AG09319 (cell line): ENCODE measurements at regions not wholly inside any gene's neighbourhood (a gene's known extent, or its start where the extent isn't known, plus 50 kb on each side); places are given as distances from the start of the nearest gene placed in this dataset.

Experiments used
- DNase-seq: peaks from one replicate; pipeline ENCODE4 v3.0.0-alpha.2; 2010; ENCODE audit warnings: low read depth; ENCODE audit errors: extremely low read depth
- TF ChIP-seq, protein P1 (sequence below): IDR thresholded peaks from 2 replicates; pipeline ENCODE4 v1.5.1; 2011; ENCODE audit warnings: low read depth, mild to moderate bottlenecking, inconsistent platforms, low read length, moderate library complexity

DNA sequence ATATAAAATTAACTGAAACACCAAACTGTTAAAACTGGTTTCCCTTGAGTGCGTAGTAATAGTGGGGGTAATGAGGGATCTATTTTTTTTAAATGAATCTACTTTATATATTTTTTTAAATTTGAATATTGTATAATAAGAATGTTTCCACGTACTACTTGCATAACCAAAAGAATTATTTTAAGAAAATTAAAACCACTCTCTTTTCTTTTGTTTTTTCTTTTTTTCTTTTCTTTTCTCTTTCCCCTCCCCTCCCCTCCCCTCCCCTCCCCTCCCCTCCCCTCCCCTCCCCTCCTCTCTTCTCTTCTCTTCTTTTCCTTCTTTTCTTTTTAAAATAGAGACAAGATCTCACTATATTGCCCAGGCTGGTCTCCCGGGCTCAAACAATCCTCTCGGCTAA, 166.9 kb upstream of the MID1 start:
- TF ChIP-seq, protein P1, sequence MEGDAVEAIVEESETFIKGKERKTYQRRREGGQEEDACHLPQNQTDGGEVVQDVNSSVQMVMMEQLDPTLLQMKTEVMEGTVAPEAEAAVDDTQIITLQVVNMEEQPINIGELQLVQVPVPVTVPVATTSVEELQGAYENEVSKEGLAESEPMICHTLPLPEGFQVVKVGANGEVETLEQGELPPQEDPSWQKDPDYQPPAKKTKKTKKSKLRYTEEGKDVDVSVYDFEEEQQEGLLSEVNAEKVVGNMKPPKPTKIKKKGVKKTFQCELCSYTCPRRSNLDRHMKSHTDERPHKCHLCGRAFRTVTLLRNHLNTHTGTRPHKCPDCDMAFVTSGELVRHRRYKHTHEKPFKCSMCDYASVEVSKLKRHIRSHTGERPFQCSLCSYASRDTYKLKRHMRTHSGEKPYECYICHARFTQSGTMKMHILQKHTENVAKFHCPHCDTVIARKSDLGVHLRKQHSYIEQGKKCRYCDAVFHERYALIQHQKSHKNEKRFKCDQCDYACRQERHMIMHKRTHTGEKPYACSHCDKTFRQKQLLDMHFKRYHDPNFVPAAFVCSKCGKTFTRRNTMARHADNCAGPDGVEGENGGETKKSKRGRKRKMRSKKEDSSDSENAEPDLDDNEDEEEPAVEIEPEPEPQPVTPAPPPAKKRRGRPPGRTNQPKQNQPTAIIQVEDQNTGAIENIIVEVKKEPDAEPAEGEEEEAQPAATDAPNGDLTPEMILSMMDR: no peak
- DNase-seq: no peak

DNA sequence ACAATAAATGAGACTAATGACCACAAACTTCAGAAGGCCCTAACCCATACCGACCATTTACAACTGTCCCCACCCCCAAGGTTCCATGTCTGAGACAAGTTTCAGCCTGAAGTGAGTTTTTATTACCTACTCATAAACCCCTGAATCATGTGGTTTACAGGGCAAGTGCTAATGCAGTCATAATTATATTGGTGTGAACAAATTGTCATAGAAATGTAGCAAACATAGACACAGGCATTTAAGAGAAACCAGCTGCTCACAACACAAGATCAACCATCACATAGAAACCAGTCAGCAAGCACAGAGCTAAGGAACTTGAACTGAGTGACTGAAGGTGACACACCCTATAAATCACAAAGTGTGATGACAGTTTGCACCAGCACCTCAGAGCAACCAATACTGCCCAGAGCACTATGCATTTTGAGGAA, 173.8 kb upstream of the MID1 start:
- DNase-seq: no peak

DNA sequence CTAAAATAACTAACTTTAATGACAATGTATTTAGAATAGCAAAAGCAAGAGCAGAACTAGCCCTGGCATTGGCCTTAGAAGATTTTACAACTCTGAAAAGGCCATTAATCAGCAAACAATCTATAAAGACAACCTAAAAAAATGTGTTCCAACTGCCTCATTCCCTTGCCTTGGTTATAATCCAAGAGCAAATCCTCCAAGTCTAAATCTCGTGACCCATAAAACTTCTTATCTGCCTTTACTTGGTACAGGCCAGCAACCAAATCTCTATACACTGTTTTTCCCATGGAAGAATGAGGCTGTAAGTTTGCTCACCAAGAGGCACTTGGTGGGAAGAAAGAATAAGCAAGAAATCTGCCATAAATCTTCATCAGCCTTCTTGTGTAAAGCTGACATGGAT, 175.3 kb upstream of the MID1 start:
- TF ChIP-seq, protein P1: no peak
- no peak for DNase-seq

More for the DNA sequence above, 173.8 kb upstream of the MID1 start:
- TF ChIP-seq, protein P1: no peak

DNA sequence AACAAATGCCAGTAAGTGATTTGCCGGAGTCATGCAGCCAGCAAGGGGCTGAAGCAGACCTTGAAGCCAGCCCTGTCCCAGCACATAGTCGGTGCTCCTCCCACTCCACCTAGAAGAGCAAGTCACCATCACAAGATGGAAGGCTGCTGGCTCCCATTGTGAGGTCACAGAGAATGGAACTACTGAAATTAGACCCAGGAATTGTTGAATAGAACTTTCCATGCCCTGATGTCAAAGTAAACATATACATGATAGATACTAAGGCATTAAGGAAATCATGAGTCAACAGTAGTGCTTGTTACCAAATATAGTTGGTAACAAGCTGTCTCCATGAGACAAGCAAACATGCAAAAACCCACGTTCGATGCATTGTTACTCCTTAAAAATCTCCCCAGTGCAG, 177.1 kb upstream of the MID1 start:
- DNase-seq: no peak
- TF ChIP-seq, protein P1: no peak

DNA sequence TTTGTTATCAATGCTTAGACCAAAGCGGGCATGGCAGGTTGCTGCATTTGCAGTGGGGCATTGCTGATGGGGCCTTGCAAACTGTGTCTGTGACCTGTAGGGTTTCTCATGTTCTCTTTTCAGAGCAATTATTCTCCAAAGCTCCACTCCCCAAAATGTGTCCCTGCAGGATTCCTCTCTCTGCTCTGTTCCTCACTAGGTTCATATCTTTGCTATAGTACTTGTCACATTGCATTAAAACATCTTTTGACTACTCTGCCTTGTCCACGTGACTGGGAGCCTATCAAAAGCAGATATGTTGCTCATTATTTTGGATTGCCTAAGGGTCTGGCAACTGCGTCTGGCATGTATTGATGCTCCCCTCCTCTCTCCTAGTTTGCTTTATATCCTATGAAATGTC, 177.7 kb upstream of the MID1 start:
- TF ChIP-seq, protein P1: no peak
- no peak for DNase-seq

DNA sequence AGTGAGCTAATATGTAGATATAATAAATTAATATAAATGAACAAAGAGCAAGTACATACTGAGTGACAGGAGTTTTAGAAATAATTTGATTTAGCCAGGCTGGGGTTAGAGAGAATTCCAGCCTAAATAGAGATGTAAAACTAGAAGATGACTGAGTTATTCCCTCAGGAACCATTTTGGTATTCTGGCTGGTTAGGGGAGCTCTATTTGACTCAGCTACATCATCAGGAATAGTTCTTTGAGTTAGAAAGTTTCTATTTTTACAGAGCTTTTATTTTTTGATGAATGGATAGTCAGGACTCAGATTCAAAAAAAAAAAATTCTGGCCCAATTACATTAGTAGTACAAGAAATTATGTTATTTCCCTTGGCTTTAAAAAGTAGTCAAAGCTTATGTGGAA, 180.4 kb upstream of the MID1 start:
- no peak for DNase-seq
- TF ChIP-seq, protein P1: no peak

DNA sequence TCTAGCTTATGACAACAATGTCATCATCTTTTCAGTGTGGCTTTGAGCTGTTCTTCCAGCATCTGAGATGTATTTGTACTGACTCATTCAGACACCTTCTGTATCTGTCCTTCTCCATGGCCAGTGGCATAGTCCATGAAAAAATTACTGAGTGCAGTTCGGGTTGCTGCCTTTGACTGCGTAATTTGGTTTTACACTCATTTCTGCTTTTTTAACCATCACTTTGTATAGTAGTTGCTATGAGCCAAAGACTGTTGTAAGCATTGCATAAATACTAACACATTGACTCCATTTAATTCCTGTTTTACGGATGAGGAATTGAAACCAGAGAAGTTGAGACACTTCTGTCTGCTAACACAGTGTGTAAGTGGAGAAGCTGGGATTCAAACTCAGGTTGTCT, 190.7 kb upstream of the MID1 start:
- no peak for DNase-seq
- TF ChIP-seq, protein P1: no peak
